Upper lobe of left lung (tissue), 6 donors: ENCODE measurements at regions not wholly inside any gene's neighbourhood (a gene's known extent, or its start where the extent isn't known, plus 50 kb on each side); places are given as distances from the start of the nearest gene placed in this dataset.

Experiments
- ATAC-seq, 2 donors: fragments of 200-7000 bp; cut with Tn5 transposase; one replicate each; pipeline ENCODE4 v1.9.1; 2022; ENCODE audit warnings: mild to moderate bottlenecking in 2 of 2, moderate library complexity in 2 of 2; ENCODE audit not compliant: low FRiP score in 2 of 2
- DNase-seq, 2 donors: peaks; one replicate each; pipeline ENCODE4 v3.0.0-alpha.2; 2019 to 2020
- H3K27ac ChIP-seq, 4 donors: fragments of 200-600 bp; sonication (generic); one replicate each; pipeline ENCODE4 v1.5.1; 2016 to 2019
- H3K27me3 ChIP-seq, 4 donors: fragments of 200-600 bp; sonication (generic); one replicate each; pipeline ENCODE4 v1.5.1; 2017 to 2019
- H3K36me3 ChIP-seq, 4 donors: fragments of 200-600 bp; sonication (generic); one replicate each; pipeline ENCODE4 v1.5.1; 2016 to 2019
- H3K4me1 ChIP-seq, 4 donors: fragments of 200-600 bp; sonication (generic); one replicate each; pipeline ENCODE4 v1.5.1; 2018 to 2019
- H3K4me3 ChIP-seq, 4 donors: fragments of 200-600 bp; sonication (generic); one replicate each; pipeline ENCODE4 v1.5.1; 2017 to 2019; ENCODE audit warnings: mild to moderate bottlenecking in 2 of 4, moderate library complexity in 1 of 4
- H3K9me3 ChIP-seq, 4 donors: fragments of 200-600 bp; sonication (generic); one replicate each; pipeline ENCODE4 v1.5.1; 2018 to 2019
- CTCF ChIP-seq, 6 experiments: fragments of 450-650 bp in 4 of 6; fragments of 200-600 bp in 2 of 6; sonication (generic) in 2 of 6; IDR thresholded peaks; one replicate each; pipeline ENCODE4 v1.5.1; 2016 to 2019; ENCODE audit warnings: antibody characterized with exemption in 6 of 6
- EP300 ChIP-seq, 4 donors: sonication (generic); formaldehyde crosslinking; IDR thresholded peaks; one replicate each; pipeline ENCODE4 v1.5.1; 2017; ENCODE audit warnings: antibody characterized with exemption in 4 of 4, control low read depth in 2 of 4
- POLR2A ChIP-seq, 4 donors: fragments of 450-650 bp; IDR thresholded peaks; one replicate each; pipeline ENCODE4 v1.5.1; 2016 to 2017; ENCODE audit warnings: antibody characterized with exemption in 4 of 4, mild to moderate bottlenecking in 2 of 4
- POLR2AphosphoS5 ChIP-seq, 2 donors: sonication (generic); formaldehyde crosslinking; IDR thresholded peaks; one replicate each; pipeline ENCODE4 v1.5.1; 2017; ENCODE audit warnings: antibody characterized with exemption in 2 of 2
- WGBS, 2 donors: methylation state at CpG; one replicate each; pipeline ENCODE4 v1.1.5; 2017 to 2018; 5-methylcytosine and 5-hydroxymethylcytosine counted together
- donor health status: DM: no; HTN: no; CAD: no; lungs with moderate emphysema.
- donor health status: DM: no; HTN: yes; CAD: no; lungs with severe emphysema.

DNA sequence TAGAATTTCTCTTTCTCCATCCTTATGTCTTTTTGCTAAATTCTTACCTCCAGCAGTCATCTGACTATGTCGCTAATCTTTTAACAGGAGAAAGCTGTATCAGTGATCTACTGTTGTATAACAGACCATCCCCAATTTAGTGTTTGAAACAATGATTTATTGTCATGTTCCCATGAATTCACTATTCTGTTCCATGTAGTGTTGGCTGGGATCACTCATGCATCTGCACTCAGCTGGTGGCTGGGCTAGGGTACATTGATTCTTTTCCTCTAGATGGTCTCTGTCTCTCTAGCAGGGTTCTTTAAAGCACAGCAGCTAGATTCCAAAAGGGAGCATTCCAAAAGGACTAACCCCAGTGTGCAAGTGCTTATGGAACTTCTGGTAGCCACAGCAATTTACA, 184.2 kb upstream of the FANCL start:
- no peak for DNase-seq
- Histone ChIP-seq H3K4me3 (no peak overlapping the region), H3K27me3 (no peaks in the 10 kb centered on the region), H3K4me1 (peaks cover 0 to 20% (median 7%) of the 10 kb centered on the region in 4 donors), H3K9me3 (no peaks in the 10 kb centered on the region), H3K36me3 (no peaks in the 10 kb centered on the region), H3K27ac (no peak overlapping the region)
- 94 to 96% methylated on average over 1 of the region's 1 CpG for WGBS, 2 donors
- TF ChIP-seq POLR2AphosphoS5 (IDR thresholded peaks at IDR 0.05) (no peak), CTCF (IDR thresholded peaks at IDR 0.05) (no peak), POLR2A (IDR thresholded peaks at IDR 0.05) (no peak), EP300 (IDR thresholded peaks at IDR 0.05) (no peak)
- no peak for ATAC-seq

DNA sequence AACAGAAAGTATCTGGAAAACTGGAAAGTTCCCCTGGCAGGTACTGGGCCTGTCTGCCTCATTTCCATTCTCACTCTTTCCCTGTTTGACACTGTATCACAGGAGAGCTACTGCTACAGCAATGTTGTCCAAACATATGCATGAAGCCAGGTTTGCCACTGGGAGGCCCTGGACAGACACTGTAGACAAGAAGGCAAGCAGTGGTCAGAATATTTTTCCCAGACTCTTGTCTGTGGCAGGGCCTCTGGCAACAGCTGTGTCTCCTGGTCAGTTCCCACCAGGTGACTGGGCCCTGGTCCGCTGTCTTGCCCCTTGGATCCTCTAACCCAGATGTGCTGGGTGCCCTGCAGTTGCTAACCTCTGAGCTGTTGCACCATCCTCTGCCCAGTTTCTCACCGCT, 178.9 kb upstream of the FANCL start:
- H3K4me3 ChIP-seq: no peak overlapping the region
- no peak for TF ChIP-seq EP300 (IDR thresholded peaks at IDR 0.05)
- TF ChIP-seq POLR2A (IDR thresholded peaks at IDR 0.05): no peak
- no peak for TF ChIP-seq POLR2AphosphoS5 (IDR thresholded peaks at IDR 0.05)
- TF ChIP-seq CTCF (IDR thresholded peaks at IDR 0.05): no peak
- no peaks in the 10 kb centered on the region for H3K9me3 ChIP-seq
- no peaks in the 10 kb centered on the region for H3K36me3 ChIP-seq
- no peak for ATAC-seq
- no peak overlapping the region for H3K27ac ChIP-seq
- WGBS, 2 donors: 85 to 97% methylated on average over 2 of the region's 2 CpGs
- no peaks in the 10 kb centered on the region for H3K4me1 ChIP-seq
- no peak for DNase-seq
- no peaks in the 10 kb centered on the region for H3K27me3 ChIP-seq

DNA sequence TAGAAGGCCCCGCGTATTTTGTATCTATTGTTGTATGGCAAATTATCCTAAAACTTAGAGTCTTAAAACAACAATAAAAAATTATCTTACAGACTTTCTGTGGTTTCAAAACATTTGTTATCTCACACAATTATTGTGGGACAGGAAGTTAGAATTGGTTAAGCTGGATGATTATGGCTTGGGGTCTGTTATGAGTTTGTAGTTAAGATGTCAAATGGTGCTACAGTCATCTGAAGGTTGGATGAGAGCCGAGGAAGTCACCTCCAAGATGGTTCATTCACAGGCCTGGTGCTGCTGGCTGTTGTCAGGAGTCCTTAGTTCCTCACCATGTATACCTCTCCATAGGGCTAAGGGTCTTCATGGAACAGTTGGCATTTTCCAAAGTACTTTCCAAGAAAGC, 175.6 kb upstream of the FANCL start:
- Histone ChIP-seq H3K4me1 (no peaks in the 10 kb centered on the region), H3K4me3 (no peak overlapping the region), H3K27me3 (no peaks in the 10 kb centered on the region), H3K36me3 (no peaks in the 10 kb centered on the region), H3K9me3 (no peaks in the 10 kb centered on the region), H3K27ac (no peak overlapping the region)
- 83 to 89% methylated on average over 3 of the region's 3 CpGs for WGBS, 2 donors
- TF ChIP-seq EP300 (IDR thresholded peaks at IDR 0.05) (no peak), POLR2AphosphoS5 (IDR thresholded peaks at IDR 0.05) (no peak), CTCF (IDR thresholded peaks at IDR 0.05) (no peak), POLR2A (IDR thresholded peaks at IDR 0.05) (no peak)
- ATAC-seq: no peak
- DNase-seq: no peak

DNA sequence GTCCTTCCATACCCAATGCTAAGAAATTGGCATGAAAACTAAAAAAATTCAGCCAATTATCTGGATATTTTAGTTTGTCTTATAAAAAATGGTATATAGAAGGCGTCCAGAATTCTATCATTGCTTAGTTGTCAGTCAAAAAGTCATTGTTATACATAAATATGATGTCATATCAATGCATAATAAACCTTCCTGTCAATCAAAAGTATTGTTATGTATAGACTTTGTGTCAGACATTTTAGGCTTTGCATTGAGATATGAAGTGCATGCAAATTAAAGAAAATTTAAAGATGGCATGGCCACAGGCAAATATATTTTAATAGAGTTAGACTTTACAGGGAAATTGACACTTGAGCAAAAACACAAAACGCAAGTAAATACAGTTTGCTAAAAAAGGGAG, 173.4 kb upstream of the FANCL start:
- TF ChIP-seq POLR2A (IDR thresholded peaks at IDR 0.05) (no peak), EP300 (IDR thresholded peaks at IDR 0.05) (no peak), CTCF (IDR thresholded peaks at IDR 0.05) (no peak), POLR2AphosphoS5 (IDR thresholded peaks at IDR 0.05) (no peak)
- ATAC-seq: no peak

GRCh38 chr2:58410549-58410948, 169.4 kb upstream of the FANCL start:
- no peak for DNase-seq
- Histone ChIP-seq H3K4me1 (no peaks in the 10 kb centered on the region), H3K36me3 (no peaks in the 10 kb centered on the region), H3K4me3 (no peak overlapping the region), H3K27ac (no peak overlapping the region), H3K9me3 (no peaks in the 10 kb centered on the region), H3K27me3 (no peaks in the 10 kb centered on the region)
- WGBS, 2 donors: 44 to 74% methylated on average over 2 of the region's 2 CpGs
- TF ChIP-seq CTCF (IDR thresholded peaks at IDR 0.05) (no peak), POLR2AphosphoS5 (IDR thresholded peaks at IDR 0.05) (no peak), EP300 (IDR thresholded peaks at IDR 0.05) (no peak), POLR2A (IDR thresholded peaks at IDR 0.05) (no peak)
- no peak for ATAC-seq

More for the DNA sequence above, 173.4 kb upstream of the FANCL start:
- Histone ChIP-seq H3K9me3 (no peaks in the 10 kb centered on the region), H3K27ac (no peak overlapping the region), H3K4me3 (no peak overlapping the region), H3K36me3 (no peaks in the 10 kb centered on the region), H3K27me3 (no peaks in the 10 kb centered on the region), H3K4me1 (no peaks in the 10 kb centered on the region)
- DNase-seq: no peak
- 74 to 80% methylated on average over 2 of the region's 2 CpGs for WGBS, 2 donors
